SK-N-MC (cell line): ENCODE measurements at regions not wholly inside any gene's neighbourhood (a gene's known extent, or its start where the extent isn't known, plus 50 kb on each side); places are given as distances from the start of the nearest gene placed in this dataset.

ENCODE experiments used
- DNase-seq: peaks from one replicate; pipeline ENCODE4 v3.0.0-alpha.2; 2011; ENCODE audit warnings: low read depth, low spot score
- H3K27ac ChIP-seq: fragments of 200-600 bp; sonication (generic); 2 replicates; pipeline ENCODE4 v1.5.1; 2016; ENCODE audit warnings: mixed run types
- H3K36me3 ChIP-seq: fragments of 200-600 bp; sonication (generic); 2 replicates; pipeline ENCODE4 v1.6.1; 2017; ENCODE audit warnings: antibody characterized with exemption, low read length, mixed read lengths; ENCODE audit not compliant: insufficient read depth
- H3K4me3 ChIP-seq: fragments of 200-600 bp; sonication (generic); 2 replicates; pipeline ENCODE4 v1.5.1; 2016
- H3K9ac ChIP-seq: fragments of 200-600 bp; sonication (generic); 2 replicates; pipeline ENCODE4 v1.8.0; 2017; ENCODE audit warnings: mixed run types, mixed read lengths; ENCODE audit not compliant: insufficient read length
- H3K9me3 ChIP-seq: fragments of 200-600 bp; sonication (generic); 2 replicates; pipeline ENCODE4 v1.6.1; 2017; ENCODE audit warnings: low read depth, mild to moderate bottlenecking, antibody characterized with exemption, low read length, moderate library complexity, mixed read lengths
- EZH2 ChIP-seq: fragments of 200-600 bp; sonication (generic); IDR thresholded peaks from one replicate; pipeline ENCODE4 v1.6.1; 2017; ENCODE audit warnings: antibody characterized with exemption
- FOXP2 ChIP-seq: optimal IDR thresholded peaks from 2 replicates; pipeline ENCODE3; 2011; ENCODE audit warnings: mild to moderate bottlenecking, moderate library complexity; ENCODE audit not compliant: insufficient read depth; ENCODE audit errors: extremely low read length, control extremely low read depth
- POLR2AphosphoS5 ChIP-seq: IDR thresholded peaks from 2 replicates; pipeline ENCODE4 v1.6.1; 2012; ENCODE audit warnings: mild to moderate bottlenecking, low read depth, low read length, borderline replicate concordance

- Histone ChIP-seq H3K36me3 (no peaks in the 10 kb centered on the region), H3K9me3 (no peaks in the 10 kb centered on the region), H3K9ac (no peak overlapping the region), H3K4me3 (no peak overlapping the region), H3K27ac (no peak overlapping the region)
- TF ChIP-seq FOXP2: no peak
- TF ChIP-seq POLR2AphosphoS5: no peak
- TF ChIP-seq EZH2: no peak
- no peak for DNase-seq
Measured at GRCh38 chr2:146365041-146365440, 1479.8 kb upstream of the ACVR2A start.

DNA sequence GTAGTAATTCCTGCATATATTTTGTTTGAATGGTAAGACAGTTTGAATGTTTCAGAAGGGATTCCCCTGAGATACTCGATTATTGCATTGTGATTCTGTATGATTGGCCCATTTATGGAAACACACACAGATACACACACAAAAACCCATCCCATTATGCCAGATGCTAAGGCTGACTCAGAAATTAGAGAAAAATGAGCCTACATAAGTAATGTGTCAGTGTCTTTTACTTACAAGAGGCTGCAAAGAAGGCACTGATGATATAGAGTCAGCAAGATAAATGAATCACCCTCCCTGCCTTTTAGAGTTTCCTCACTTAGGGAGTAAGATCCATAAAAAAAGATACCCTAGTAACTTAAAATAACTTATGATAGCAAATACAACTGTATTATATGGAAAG lies 1481.1 kb upstream of the ACVR2A start:
- H3K4me3 ChIP-seq: no peak overlapping the region
- H3K36me3 ChIP-seq: no peaks in the 10 kb centered on the region
- no peak for TF ChIP-seq FOXP2
- no peak for TF ChIP-seq POLR2AphosphoS5
- no peak for TF ChIP-seq EZH2
- no peak overlapping the region for H3K9ac ChIP-seq
- no peaks in the 10 kb centered on the region for H3K9me3 ChIP-seq
- no peak for DNase-seq
- no peak overlapping the region for H3K27ac ChIP-seq

- Histone ChIP-seq H3K36me3 (no peaks in the 10 kb centered on the region), H3K4me3 (no peak overlapping the region), H3K27ac (no peak overlapping the region), H3K9ac (no peak overlapping the region), H3K9me3 (no peaks in the 10 kb centered on the region)
- TF ChIP-seq EZH2 (no peak), FOXP2 (no peak), POLR2AphosphoS5 (no peak)
- DNase-seq: no peak
Measured at GRCh38 chr2:146351689-146352088, 1493.1 kb upstream of the ACVR2A start.

DNA sequence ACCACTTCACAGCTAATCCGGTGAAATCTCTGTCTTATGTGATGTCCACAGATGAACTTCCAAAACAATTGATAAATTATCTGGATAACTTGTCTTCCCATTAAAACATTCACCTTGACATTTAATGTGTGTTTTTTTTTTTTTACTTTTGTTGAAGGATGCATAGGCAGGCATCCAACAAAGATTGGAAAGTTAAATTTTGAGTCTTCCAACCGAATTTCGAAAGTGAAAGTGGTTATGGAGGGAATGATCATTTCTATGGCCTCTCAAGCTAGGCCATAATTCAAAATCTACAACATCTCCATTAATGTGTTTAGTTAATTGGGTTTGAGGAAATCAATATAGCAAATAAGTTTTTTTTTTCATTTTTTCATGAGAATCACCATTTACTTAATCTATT lies 1495.5 kb upstream of the ACVR2A start:
- TF ChIP-seq FOXP2: no peak
- no peak for TF ChIP-seq POLR2AphosphoS5
- TF ChIP-seq EZH2: no peak
- DNase-seq: no peak
- no peaks in the 10 kb centered on the region for H3K9me3 ChIP-seq
- no peaks in the 10 kb centered on the region for H3K36me3 ChIP-seq
- no peak overlapping the region for H3K27ac ChIP-seq
- H3K4me3 ChIP-seq: no peak overlapping the region
- no peak overlapping the region for H3K9ac ChIP-seq

DNA sequence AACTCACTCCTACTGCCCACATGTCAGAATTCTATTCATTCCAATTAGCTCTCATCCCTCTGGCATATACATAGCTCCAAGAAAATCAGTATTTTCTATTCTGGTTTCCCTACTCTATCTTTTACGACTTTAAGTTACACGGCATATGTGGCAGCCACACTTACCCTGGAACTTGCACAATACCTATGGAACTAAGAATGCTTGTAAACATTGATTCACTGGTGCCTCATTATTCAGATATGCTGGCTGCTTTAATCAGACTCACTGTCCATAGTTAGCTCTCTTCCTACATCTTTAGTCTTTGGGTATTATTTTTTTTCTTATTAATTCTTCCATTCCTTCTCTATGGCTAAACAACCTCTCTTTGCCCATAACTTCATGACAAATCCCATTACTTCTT lies 1519.9 kb upstream of the ACVR2A start:
- H3K27ac ChIP-seq: no peak overlapping the region
- H3K9me3 ChIP-seq: no peaks in the 10 kb centered on the region
- TF ChIP-seq POLR2AphosphoS5 (no peak), EZH2 (no peak), FOXP2 (no peak)
- no peaks in the 10 kb centered on the region for H3K36me3 ChIP-seq
- H3K4me3 ChIP-seq: no peak overlapping the region
- DNase-seq: no peak
- no peak overlapping the region for H3K9ac ChIP-seq

- H3K9me3 ChIP-seq: no peaks in the 10 kb centered on the region
- H3K9ac ChIP-seq: no peak overlapping the region
- no peak overlapping the region for H3K27ac ChIP-seq
- DNase-seq: no peak
- no peak overlapping the region for H3K4me3 ChIP-seq
- TF ChIP-seq FOXP2: no peak
- no peak for TF ChIP-seq EZH2
- TF ChIP-seq POLR2AphosphoS5: no peak
- H3K36me3 ChIP-seq: no peaks in the 10 kb centered on the region
Measured at GRCh38 chr2:146323564-146323963, 1521.3 kb upstream of the ACVR2A start.

GRCh38 chr2:146321175-146321574 lies 1523.7 kb upstream of the ACVR2A start:
- Histone ChIP-seq H3K27ac (no peak overlapping the region), H3K36me3 (no peaks in the 10 kb centered on the region), H3K4me3 (no peak overlapping the region), H3K9ac (no peak overlapping the region), H3K9me3 (no peaks in the 10 kb centered on the region)
- TF ChIP-seq FOXP2: no peak
- TF ChIP-seq POLR2AphosphoS5: no peak
- no peak for TF ChIP-seq EZH2
- DNase-seq: no peak

DNA sequence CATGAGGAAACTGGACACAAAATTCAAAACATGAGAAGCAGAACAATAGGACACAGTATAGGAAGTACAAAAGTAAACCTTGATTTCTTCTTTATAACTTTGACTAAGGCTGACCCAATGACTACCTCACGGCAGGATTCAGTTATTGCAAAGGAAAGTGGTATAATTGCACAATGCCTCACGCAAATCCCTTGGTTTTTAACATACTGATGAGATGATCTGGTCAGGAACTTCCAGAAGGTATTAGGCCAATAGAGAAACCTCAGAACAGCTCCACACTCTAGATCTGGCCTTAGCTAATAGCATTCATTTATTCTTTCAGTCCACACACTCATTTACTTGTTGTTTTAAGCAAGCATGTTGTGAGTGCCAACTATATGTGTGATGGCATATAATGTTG lies 1526.9 kb upstream of the ACVR2A start:
- H3K9ac ChIP-seq: no peak overlapping the region
- H3K9me3 ChIP-seq: no peaks in the 10 kb centered on the region
- H3K36me3 ChIP-seq: no peaks in the 10 kb centered on the region
- no peak for DNase-seq
- TF ChIP-seq FOXP2: no peak
- TF ChIP-seq POLR2AphosphoS5: no peak
- TF ChIP-seq EZH2: no peak
- H3K27ac ChIP-seq: no peak overlapping the region
- H3K4me3 ChIP-seq: no peak overlapping the region

- DNase-seq: peak; percentile 82
- Histone ChIP-seq H3K27ac (peak overlapping the region; percentile 75), H3K9ac (peak overlapping the region; percentile 53), H3K36me3 (no peaks in the 10 kb centered on the region), H3K4me3 (peak overlapping the region; percentile 42; the same call in 1 of the 2 replicates), H3K9me3 (0 out of 2 replicates have a peak, but pooled peaks cover under 1% of the 10 kb centered on the region)
- TF ChIP-seq EZH2 (no peak), POLR2AphosphoS5 (peak; percentile 57; the same call in 1 of the 2 replicates)
Measured at GRCh38 chr2:146312899-146313298, 1531.9 kb upstream of the ACVR2A start.

GRCh38 chr2:146305164-146305563 lies 1539.7 kb upstream of the ACVR2A start:
- H3K27ac ChIP-seq: peak overlapping the region; percentile 71
- peak; percentile 85 for DNase-seq
- TF ChIP-seq POLR2AphosphoS5 (peak; percentile 59; the same call in 1 of the 2 replicates), EZH2 (no peak), FOXP2 (peak; percentile 82)
- peak overlapping the region; percentile 9 for H3K9ac ChIP-seq
- H3K9me3 ChIP-seq: peaks cover 5% of the 10 kb centered on the region; the same call in 1 of the 2 replicates
- H3K4me3 ChIP-seq: peak overlapping the region; percentile 58
- no peaks in the 10 kb centered on the region for H3K36me3 ChIP-seq
